KMS-11 (cell line): ENCODE measurements at regions not wholly inside any gene's neighbourhood (a gene's known extent, or its start where the extent isn't known, plus 50 kb on each side); places are given as distances from the start of the nearest gene placed in this dataset.

Source experiments
- H2AFZ ChIP-seq: fragments of 200-600 bp; sonication (generic); 2 replicates; pipeline ENCODE4 v1.6.1; 2016; ENCODE audit warnings: antibody characterized with exemption, mixed run types, low read depth
- H3K27ac ChIP-seq: fragments of 200-600 bp; sonication (generic); 2 replicates; pipeline ENCODE4 v1.6.1; 2016; ENCODE audit warnings: mild to moderate bottlenecking, mixed run types
- H3K27me3 ChIP-seq: fragments of 200-600 bp; sonication (generic); 2 replicates; pipeline ENCODE4 v1.6.1; 2017; ENCODE audit warnings: mild to moderate bottlenecking, low read depth, mixed run types, moderate library complexity; ENCODE audit not compliant: insufficient read depth
- H3K36me3 ChIP-seq: fragments of 200-600 bp; sonication (generic); 2 replicates; pipeline ENCODE4 v1.6.1; 2017; ENCODE audit warnings: mild to moderate bottlenecking, mixed run types; ENCODE audit not compliant: insufficient read depth
- H3K4me1 ChIP-seq: fragments of 200-600 bp; sonication (generic); 2 replicates; pipeline ENCODE4 v1.6.1; 2016; ENCODE audit warnings: mild to moderate bottlenecking, low read depth, mixed run types; ENCODE audit not compliant: poor library complexity, severe bottlenecking
- H3K4me2 ChIP-seq: fragments of 200-600 bp; sonication (generic); 2 replicates; pipeline ENCODE4 v1.7.0; 2016; ENCODE audit warnings: mild to moderate bottlenecking, mixed run types
- H3K4me3 ChIP-seq: fragments of 200-600 bp; sonication (generic); IDR thresholded peaks from 2 replicates; pipeline ENCODE4 v1.6.1; 2017; ENCODE audit warnings: low read depth, low read length, mixed read lengths; ENCODE audit not compliant: insufficient read depth
- H3K79me2 ChIP-seq: fragments of 200-600 bp; sonication (generic); 2 replicates; pipeline ENCODE4 v1.6.1; 2016; ENCODE audit warnings: low read depth, mixed run types; ENCODE audit not compliant: insufficient read depth
- H3K9ac ChIP-seq: fragments of 200-600 bp; sonication (generic); 2 replicates; pipeline ENCODE4 v1.6.1; 2016; ENCODE audit warnings: mild to moderate bottlenecking, mixed run types
- H4K20me1 ChIP-seq: fragments of 200-600 bp; sonication (generic); 2 replicates; pipeline ENCODE4 v1.6.1; 2016; ENCODE audit warnings: mild to moderate bottlenecking, mixed run types; ENCODE audit not compliant: insufficient read depth
- CTCF ChIP-seq: fragments of 200-600 bp; sonication (generic); conservative IDR thresholded peaks from 2 replicates; pipeline ENCODE4 v1.6.1; 2017; ENCODE audit warnings: low read depth, mild to moderate bottlenecking, antibody characterized with exemption, low read length, moderate library complexity, mixed read lengths

GRCh38 chr2:6025391-6025790 lies 333.2 kb downstream of the SOX11 start:
- Histone ChIP-seq H3K79me2 (no peaks in the 10 kb centered on the region), H3K27ac (no peak overlapping the region), H3K4me3 (no peak overlapping the region), H2AFZ (no peak overlapping the region), H3K36me3 (no peaks in the 10 kb centered on the region), H3K4me2 (no peak overlapping the region), H3K4me1 (no peaks in the 10 kb centered on the region), H4K20me1 (no peaks in the 10 kb centered on the region), H3K9ac (no peak overlapping the region), H3K27me3 (no peaks in the 10 kb centered on the region)
- TF ChIP-seq CTCF = no peak

- Histone ChIP-seq H3K27ac (no peak overlapping the region), H3K4me1 (no peaks in the 10 kb centered on the region), H2AFZ (no peak overlapping the region), H3K79me2 (no peaks in the 10 kb centered on the region), H4K20me1 (no peaks in the 10 kb centered on the region), H3K27me3 (no peaks in the 10 kb centered on the region), H3K9ac (no peak overlapping the region), H3K36me3 (no peaks in the 10 kb centered on the region), H3K4me2 (no peak overlapping the region), H3K4me3 (no peak overlapping the region)
- TF ChIP-seq CTCF = no peak
These were observed 334.9 kb downstream of the SOX11 start for GRCh38 chr2:6027066-6027465.

- H3K9ac ChIP-seq = no peak overlapping the region
- H4K20me1 ChIP-seq = no peaks in the 10 kb centered on the region
- H3K4me3 ChIP-seq = no peak overlapping the region
These were observed 339.1 kb downstream of the SOX11 start for GRCh38 chr2:6031200-6031867.

DNA sequence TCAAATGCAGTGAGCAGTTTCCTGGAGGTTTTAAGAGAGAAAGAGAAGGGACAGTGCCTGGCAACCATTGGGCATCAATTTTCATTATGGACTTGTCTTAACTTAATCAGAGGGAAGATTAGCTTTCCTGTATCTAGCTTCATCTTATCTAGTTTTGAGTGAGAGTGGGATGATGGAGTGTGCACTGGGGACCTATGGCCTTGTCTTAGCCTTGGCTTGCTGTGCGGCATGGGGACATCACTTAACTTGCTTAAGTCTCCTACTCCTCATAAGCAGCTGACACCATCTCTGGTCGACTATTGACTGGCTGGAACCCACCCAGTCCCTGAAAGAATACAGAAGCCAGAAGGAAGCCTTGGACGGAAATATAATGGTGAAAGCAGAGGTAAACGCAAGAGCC lies 344.0 kb downstream of the SOX11 start:
- no peak for TF ChIP-seq CTCF
- Histone ChIP-seq H3K27me3 (no peaks in the 10 kb centered on the region), H4K20me1 (no peaks in the 10 kb centered on the region), H3K27ac (no peak overlapping the region), H3K4me3 (no peak overlapping the region), H3K9ac (no peak overlapping the region), H3K79me2 (no peaks in the 10 kb centered on the region), H3K4me2 (no peak overlapping the region), H3K36me3 (no peaks in the 10 kb centered on the region), H2AFZ (no peak overlapping the region), H3K4me1 (no peaks in the 10 kb centered on the region)

More at GRCh38 chr2:6031200-6031867, 339.1 kb downstream of the SOX11 start:
- no peak overlapping the region for H3K27ac ChIP-seq
- no peak overlapping the region for H3K4me2 ChIP-seq
- TF ChIP-seq CTCF = no peak
- no peaks in the 10 kb centered on the region for H3K4me1 ChIP-seq
- H3K79me2 ChIP-seq = no peaks in the 10 kb centered on the region
- no peaks in the 10 kb centered on the region for H3K27me3 ChIP-seq
- no peaks in the 10 kb centered on the region for H3K36me3 ChIP-seq
- H2AFZ ChIP-seq = no peak overlapping the region
